ENCODE measurements at regions not wholly inside any gene's neighbourhood (a gene's known extent, or its start where the extent isn't known, plus 50 kb on each side); places are given as distances from the start of the nearest gene placed in this dataset.

DNA sequence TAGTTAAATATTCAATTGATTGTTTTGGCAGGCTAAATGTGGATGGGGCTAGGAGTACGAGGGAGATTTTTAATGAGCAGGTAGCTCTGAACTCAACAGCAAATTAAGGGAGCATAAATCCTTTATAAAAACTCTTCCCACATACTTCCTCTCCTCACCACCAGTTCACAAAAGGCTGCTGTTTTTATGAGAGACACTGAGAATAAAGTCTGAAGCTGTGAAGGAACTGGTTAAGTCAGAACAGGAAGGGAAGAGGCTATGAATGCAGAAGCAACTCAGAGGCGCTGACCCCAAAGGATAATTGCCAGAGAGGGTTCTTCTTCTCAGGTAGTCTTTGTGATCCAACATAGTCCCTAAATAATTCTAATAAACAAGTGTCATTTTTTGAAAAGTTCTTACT lies 406.1 kb downstream of the GPM6A start:
- DNase-seq (ENCODE audit: insufficient read length, low spot score) (no peak), FAIRE-seq (no peak)
- TF ChIP-seq, protein P1, sequence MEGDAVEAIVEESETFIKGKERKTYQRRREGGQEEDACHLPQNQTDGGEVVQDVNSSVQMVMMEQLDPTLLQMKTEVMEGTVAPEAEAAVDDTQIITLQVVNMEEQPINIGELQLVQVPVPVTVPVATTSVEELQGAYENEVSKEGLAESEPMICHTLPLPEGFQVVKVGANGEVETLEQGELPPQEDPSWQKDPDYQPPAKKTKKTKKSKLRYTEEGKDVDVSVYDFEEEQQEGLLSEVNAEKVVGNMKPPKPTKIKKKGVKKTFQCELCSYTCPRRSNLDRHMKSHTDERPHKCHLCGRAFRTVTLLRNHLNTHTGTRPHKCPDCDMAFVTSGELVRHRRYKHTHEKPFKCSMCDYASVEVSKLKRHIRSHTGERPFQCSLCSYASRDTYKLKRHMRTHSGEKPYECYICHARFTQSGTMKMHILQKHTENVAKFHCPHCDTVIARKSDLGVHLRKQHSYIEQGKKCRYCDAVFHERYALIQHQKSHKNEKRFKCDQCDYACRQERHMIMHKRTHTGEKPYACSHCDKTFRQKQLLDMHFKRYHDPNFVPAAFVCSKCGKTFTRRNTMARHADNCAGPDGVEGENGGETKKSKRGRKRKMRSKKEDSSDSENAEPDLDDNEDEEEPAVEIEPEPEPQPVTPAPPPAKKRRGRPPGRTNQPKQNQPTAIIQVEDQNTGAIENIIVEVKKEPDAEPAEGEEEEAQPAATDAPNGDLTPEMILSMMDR (IDR thresholded peaks at IDR 0.05; ENCODE audit: insufficient read depth, missing control alignments): no peak

DNA sequence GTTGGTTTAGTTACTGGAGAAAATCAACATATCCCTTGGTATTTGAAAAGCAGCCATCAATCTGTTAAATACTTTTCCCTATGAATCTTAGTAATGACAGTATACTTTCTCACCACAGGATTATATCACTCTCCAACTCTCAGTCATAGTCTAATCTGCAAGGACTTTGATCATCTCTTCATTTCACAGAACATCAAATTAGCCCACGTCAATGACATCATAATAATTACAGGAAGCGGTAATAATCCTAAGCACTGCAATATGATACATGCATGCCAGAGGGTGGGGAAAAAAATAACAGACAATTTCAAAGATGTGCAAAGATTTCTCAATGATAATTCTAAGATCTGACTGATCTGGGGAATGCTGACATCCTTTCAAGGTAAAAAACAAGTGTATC lies 404.1 kb downstream of the GPM6A start:
- FAIRE-seq: no peak

DNA sequence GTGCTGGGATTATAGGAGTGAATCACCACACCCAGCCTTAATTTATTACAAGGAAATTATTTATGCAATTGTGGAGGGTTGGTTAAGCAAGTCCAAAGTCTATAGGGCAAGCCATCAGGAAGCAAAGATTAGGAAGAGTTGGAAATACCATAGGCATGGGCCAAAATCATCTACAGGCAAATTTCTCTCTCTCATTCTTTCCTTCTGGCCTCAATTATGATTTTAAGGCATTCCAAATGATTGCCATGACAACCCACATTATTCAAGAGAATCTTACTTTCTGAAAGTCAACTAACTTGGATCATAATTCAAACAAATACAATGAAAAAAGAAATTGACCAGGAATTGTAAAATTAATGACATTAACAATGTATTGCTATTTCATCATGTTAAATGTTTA lies 400.8 kb downstream of the GPM6A start:
- DNase-seq (ENCODE audit: insufficient read length, low spot score) (no peak), FAIRE-seq (no peak)
- TF ChIP-seq, protein P1 (IDR thresholded peaks at IDR 0.05; ENCODE audit: insufficient read depth, missing control alignments): no peak

More for the DNA sequence above, 404.1 kb downstream of the GPM6A start:
- TF ChIP-seq, protein P1 (IDR thresholded peaks at IDR 0.05; ENCODE audit: insufficient read depth, missing control alignments): no peak
- no peak for DNase-seq (ENCODE audit: insufficient read length, low spot score)

DNA sequence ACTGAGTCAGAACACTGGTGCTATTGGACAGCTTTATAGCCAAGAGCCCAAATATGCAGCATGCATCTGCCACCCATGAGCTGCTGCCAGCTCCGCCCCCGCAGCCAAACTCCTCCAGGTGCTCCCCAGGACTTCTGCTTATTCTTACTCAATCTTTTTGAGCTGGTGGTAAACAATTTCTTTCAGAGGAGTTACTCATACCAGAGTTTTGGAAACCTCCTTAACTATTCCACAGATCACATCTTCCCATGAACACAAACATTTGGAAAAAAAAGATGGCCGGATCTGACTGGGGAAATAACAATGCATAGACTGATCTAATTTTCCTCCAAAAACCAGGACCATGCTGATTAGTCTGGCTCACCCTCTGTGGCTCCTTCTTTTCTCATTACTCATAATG lies 399.9 kb downstream of the GPM6A start:
- DNase-seq (ENCODE audit: insufficient read length, low spot score) (no peak), FAIRE-seq (no peak)
- TF ChIP-seq, protein P1 (IDR thresholded peaks at IDR 0.05; ENCODE audit: insufficient read depth, missing control alignments): no peak

DNA sequence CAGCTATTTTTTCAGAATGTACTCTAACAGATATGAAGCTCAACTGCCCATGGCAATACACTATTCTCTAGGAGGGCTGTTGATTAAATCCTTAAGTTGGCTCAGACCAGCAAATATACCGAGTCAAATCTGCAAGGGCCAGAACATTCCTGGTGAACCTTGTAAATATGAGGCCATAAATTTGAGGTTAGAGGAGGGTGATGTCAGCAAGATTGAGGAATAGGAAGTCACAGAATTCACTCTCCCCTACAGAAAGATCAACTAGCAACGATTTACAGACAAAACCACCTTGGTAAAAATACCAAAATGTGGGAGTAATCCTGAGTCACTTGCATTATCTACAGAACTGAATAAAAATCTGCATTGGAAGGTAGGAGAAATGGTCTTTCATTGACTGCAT lies 399.3 kb downstream of the GPM6A start:
- FAIRE-seq (no peak), DNase-seq (ENCODE audit: insufficient read length, low spot score) (no peak)
- TF ChIP-seq, protein P1 (IDR thresholded peaks at IDR 0.05; ENCODE audit: insufficient read depth, missing control alignments): no peak

DNA sequence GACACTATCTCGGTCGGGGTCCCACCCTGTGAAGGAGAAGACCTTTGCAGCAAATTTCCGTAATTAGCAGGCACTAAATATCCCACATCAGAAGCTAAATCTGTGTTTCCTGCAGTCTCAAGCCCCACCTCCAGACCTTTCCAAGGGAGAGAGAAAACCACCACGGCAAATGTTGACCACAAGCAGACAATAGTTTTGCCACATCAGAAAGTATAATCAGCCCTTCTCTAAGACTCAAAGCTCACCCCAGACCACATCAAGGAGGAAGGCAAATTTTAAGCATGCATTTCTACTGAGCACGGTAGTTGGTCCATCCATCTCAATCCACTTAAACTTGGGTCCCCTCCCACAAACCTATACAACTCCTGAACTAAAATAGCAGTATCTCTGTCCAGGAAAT lies 398.5 kb downstream of the GPM6A start:
- TF ChIP-seq, protein P1 (IDR thresholded peaks at IDR 0.05; ENCODE audit: insufficient read depth, missing control alignments): no peak
- DNase-seq (ENCODE audit: insufficient read length, low spot score): no peak
- no peak for FAIRE-seq

DNA sequence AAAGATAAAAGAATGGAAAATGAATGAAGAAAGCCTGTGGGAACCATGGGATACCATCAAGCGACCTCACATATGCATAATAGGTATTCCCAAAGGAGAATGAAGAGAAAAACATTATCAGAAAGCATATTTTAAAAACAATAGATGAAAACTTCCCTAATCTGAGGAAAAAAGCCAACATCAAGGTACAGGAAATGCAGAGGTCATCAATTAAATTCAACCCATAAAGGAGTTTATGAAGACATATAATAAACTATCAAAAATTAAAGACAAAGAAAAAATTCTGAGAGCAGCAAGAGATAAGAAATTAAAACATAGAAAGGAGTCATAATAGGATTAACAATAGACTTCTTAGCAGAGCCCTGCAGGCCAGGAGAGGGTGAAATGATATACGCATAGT lies 397.5 kb downstream of the GPM6A start:
- no peak for FAIRE-seq
- no peak for DNase-seq (ENCODE audit: insufficient read length, low spot score)
- TF ChIP-seq, protein P1 (IDR thresholded peaks at IDR 0.05; ENCODE audit: insufficient read depth, missing control alignments): no peak

All from D721Med (cell line).